Endothelial cell (in vitro differentiated cells): ENCODE measurements at regions not wholly inside any gene's neighbourhood (a gene's known extent, or its start where the extent isn't known, plus 50 kb on each side); places are given as distances from the start of the nearest gene placed in this dataset.

Source experiments
- DNase-seq: peaks from one replicate; pipeline ENCODE4 v3.0.0; 2021; ENCODE audit warnings: low spot score
- H3K27ac Mint-ChIP-seq: one replicate; pipeline ENCODE4 v1.8.0; 2021; ENCODE audit warnings: mixed read lengths, inconsistent platforms; ENCODE audit not compliant: unreplicated experiment
- H3K27me3 Mint-ChIP-seq: one replicate; pipeline ENCODE4 v1.8.0; 2021; ENCODE audit warnings: mild to moderate bottlenecking, moderate library complexity, mixed read lengths, inconsistent platforms; ENCODE audit not compliant: unreplicated experiment
- H3K36me3 Mint-ChIP-seq: one replicate; pipeline ENCODE4 v1.8.0; 2021; ENCODE audit warnings: mild to moderate bottlenecking, low read depth, mixed read lengths, inconsistent platforms; ENCODE audit not compliant: unreplicated experiment
- H3K4me1 Mint-ChIP-seq: one replicate; pipeline ENCODE4 v1.8.0; 2021; ENCODE audit warnings: mild to moderate bottlenecking, mixed read lengths, inconsistent platforms; ENCODE audit not compliant: unreplicated experiment
- H3K4me3 Mint-ChIP-seq: one replicate; pipeline ENCODE4 v1.8.0; 2021; ENCODE audit warnings: mild to moderate bottlenecking, mixed read lengths, inconsistent platforms; ENCODE audit not compliant: unreplicated experiment
- H3K9me3 Mint-ChIP-seq: one replicate; pipeline ENCODE4 v1.8.0; 2021; ENCODE audit warnings: mixed read lengths, inconsistent platforms; ENCODE audit not compliant: unreplicated experiment
- TF ChIP-seq, protein P1 (sequence below): fragments of 200-600 bp; sonication (generic); IDR thresholded peaks from one replicate; pipeline ENCODE4 v1.5.0; 2021; ENCODE audit warnings: antibody characterized with exemption; ENCODE audit not compliant: unreplicated experiment

DNA sequence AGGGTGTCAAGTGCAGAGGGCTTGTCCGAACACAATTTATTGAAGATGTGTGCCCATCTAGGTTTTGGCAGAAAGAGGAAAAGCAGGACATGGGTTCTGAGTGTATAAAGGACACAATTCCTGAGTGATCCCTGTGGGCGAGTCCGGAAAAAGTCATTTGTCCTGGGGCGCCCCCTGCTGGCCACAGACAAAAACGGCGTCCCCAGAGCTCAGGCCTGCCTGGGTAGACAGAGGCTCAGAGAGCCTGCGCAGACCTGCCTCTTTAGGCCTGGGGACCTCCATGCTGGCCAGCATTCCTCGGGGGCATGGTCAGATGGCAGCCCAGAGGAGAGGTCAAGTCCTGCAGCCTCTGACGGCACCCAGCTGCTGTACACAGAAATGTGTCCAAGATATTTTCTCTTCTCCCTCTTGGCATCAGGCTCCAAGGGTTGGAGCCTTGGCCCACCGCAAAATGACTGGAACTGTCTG lies 65.5 kb upstream of the LRP8 start:
- peaks cover 4% of the 10 kb centered on the region for H3K27me3 Mint-ChIP-seq
- no peaks in the 10 kb centered on the region for H3K36me3 Mint-ChIP-seq
- TF ChIP-seq, protein P1, sequence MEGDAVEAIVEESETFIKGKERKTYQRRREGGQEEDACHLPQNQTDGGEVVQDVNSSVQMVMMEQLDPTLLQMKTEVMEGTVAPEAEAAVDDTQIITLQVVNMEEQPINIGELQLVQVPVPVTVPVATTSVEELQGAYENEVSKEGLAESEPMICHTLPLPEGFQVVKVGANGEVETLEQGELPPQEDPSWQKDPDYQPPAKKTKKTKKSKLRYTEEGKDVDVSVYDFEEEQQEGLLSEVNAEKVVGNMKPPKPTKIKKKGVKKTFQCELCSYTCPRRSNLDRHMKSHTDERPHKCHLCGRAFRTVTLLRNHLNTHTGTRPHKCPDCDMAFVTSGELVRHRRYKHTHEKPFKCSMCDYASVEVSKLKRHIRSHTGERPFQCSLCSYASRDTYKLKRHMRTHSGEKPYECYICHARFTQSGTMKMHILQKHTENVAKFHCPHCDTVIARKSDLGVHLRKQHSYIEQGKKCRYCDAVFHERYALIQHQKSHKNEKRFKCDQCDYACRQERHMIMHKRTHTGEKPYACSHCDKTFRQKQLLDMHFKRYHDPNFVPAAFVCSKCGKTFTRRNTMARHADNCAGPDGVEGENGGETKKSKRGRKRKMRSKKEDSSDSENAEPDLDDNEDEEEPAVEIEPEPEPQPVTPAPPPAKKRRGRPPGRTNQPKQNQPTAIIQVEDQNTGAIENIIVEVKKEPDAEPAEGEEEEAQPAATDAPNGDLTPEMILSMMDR, result peak; percentile 99
- peak; percentile 89 for DNase-seq
- H3K4me3 Mint-ChIP-seq, result no peak overlapping the region
- no peak overlapping the region for H3K27ac Mint-ChIP-seq
- H3K9me3 Mint-ChIP-seq, result no peaks in the 10 kb centered on the region
- peaks cover 3% of the 10 kb centered on the region for H3K4me1 Mint-ChIP-seq

DNA sequence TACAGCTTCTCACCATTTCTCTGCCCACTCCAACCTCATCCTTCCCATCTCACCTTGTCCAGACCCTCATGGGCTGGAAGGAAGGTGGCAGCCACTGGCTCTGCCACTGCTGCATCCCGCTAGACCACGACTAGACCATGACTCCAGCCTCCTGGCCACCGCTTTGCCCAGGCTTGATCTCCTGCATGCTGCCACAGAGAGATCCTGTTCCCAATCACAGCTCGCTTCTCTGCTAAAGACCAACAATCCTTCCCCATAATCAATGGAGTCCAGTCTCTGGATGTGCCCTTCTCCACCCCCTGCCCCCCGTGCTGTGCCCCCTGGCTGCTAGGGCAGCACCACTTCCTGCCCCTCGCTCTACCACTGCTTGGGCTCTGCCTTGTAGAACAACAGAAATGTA lies 64.9 kb upstream of the DMRTB1 start:
- Mint-ChIP-seq H3K4me1 (peaks cover 3% of the 10 kb centered on the region), H3K9me3 (no peaks in the 10 kb centered on the region), H3K4me3 (no peak overlapping the region), H3K27ac (no peak overlapping the region), H3K27me3 (peaks cover 4% of the 10 kb centered on the region), H3K36me3 (no peaks in the 10 kb centered on the region)
- TF ChIP-seq, protein P1, result no peak
- no peak for DNase-seq

DNA sequence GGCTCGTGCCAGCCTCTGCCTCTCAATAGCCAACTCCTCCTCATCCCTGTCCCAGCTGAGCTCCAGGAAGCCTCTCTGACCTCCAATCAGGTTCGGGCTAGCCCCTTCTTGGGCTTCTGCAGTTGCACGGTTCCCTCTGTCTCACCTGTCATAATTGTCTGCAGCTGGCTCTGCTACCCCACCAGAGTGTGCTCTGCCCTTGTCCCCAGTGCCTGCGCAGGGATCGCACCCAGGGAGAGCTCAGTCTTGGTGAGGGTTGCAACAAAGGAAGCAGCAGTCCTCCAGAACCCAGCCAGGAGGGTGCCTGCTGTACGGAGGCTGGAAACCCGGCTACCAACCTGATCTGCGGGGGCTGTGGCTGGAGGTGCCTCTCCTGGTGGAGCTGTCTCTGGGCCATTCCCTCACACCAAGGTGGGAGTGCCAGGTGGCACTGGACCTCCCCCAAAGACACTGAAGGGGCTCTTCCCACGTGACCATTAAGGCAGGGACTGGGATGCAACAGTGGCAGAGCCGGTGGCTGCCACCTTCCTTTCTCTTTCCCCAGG lies 63.5 kb upstream of the DMRTB1 start:
- Mint-ChIP-seq H3K9me3 (no peaks in the 10 kb centered on the region), H3K27ac (no peak overlapping the region), H3K27me3 (peaks cover 1% of the 10 kb centered on the region), H3K4me1 (peaks cover 3% of the 10 kb centered on the region), H3K36me3 (no peaks in the 10 kb centered on the region), H3K4me3 (no peak overlapping the region)
- TF ChIP-seq, protein P1, result no peak
- DNase-seq, result no peak

DNA sequence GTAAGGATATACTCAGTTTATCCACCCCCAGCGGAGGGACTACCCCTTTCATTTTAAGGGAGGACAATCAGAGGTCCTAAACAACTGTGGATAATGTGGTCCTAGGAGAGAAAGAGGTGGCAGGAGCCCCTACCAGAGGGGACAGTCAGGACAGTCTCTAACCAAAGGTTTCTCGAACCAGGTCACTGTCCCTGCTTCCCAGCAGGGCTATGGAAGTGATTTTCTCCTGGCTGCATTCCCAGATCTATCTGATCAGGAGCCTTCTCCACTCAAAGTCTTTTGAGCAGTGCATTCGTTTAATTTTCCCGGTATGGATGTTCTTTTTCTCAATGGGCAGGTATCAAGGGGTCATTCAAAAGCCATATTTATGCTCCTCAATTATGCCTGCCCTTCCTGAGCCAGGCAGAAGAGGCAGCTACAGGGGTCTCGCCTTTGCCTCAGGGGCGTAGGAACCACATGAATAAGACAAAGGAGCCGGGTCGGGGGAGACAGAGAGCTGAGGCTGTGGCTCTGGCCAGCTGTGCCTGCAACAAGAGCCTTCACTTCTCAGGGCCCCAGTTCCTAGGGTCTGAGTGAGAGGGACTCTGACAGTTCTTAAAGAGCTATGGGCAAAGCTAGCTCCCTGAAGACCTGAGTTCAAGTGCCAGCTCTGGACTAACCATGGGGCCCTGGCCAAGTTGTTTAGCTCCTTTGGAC lies 62.5 kb upstream of the DMRTB1 start:
- H3K4me1 Mint-ChIP-seq, result peaks cover 3% of the 10 kb centered on the region
- H3K27ac Mint-ChIP-seq, result no peak overlapping the region
- DNase-seq, result no peak
- no peaks in the 10 kb centered on the region for H3K36me3 Mint-ChIP-seq
- no peak overlapping the region for H3K4me3 Mint-ChIP-seq
- H3K9me3 Mint-ChIP-seq, result no peaks in the 10 kb centered on the region
- TF ChIP-seq, protein P1, result no peak
- peaks cover 1% of the 10 kb centered on the region for H3K27me3 Mint-ChIP-seq

DNA sequence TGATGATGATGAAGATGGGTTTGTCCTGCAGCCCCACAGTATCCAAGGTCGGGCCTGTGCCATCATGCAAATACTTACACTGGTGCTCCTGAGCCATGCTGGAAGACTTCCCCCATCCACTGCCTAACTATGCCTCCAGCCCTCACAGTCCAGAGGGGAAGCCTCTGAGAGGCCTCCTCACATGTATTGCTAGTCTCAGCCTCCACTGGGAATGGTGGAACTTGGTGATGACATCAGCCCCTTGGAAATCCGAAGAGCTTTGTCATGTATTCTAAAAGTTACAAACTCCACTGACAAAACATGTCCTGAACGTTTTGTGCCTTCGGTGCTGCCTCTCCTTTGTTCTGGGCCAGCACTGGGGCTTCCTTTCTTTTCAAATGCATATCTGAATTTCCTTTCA lies 61.1 kb upstream of the DMRTB1 start:
- no peak overlapping the region for H3K27ac Mint-ChIP-seq
- H3K36me3 Mint-ChIP-seq, result no peaks in the 10 kb centered on the region
- no peak overlapping the region for H3K4me3 Mint-ChIP-seq
- DNase-seq, result no peak
- peaks cover 3% of the 10 kb centered on the region for H3K27me3 Mint-ChIP-seq
- TF ChIP-seq, protein P1, result no peak
- H3K4me1 Mint-ChIP-seq, result peaks cover 3% of the 10 kb centered on the region
- H3K9me3 Mint-ChIP-seq, result no peaks in the 10 kb centered on the region
